Stimulated activated CD4-positive, alpha-beta T cell treated with anti-CD3 and anti-CD28 coated beads, Interleukin-4, amount 100 ng/mL, for 1 hour (primary cell): ENCODE measurements at regions not wholly inside any gene's neighbourhood (a gene's known extent, or its start where the extent isn't known, plus 50 kb on each side); places are given as distances from the start of the nearest gene placed in this dataset.

ENCODE experiments used
- DNase-seq: peaks from one replicate; pipeline ENCODE4 v3.0.0-alpha.2; 2020

DNA sequence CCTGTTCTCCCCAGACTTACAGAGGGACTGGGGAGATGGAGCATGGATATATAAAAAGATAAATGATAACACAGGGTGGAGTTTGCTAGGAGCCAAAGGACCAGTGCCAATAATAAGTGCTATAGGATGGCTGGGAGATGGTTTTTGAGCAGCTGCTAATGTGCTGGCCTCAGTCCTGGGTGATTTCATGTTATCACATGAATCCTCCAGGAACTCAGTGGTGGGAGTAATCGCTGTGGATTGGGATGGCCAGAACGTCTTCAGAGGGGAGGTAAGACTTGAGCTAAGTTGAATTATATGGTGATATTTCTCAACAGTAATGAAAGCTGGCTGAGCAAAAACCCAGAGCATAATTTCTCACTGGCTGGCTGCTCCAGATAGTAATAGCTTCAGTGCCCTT is 441.4 kb downstream of the SLC4A3 start:
- no peak for DNase-seq

DNA sequence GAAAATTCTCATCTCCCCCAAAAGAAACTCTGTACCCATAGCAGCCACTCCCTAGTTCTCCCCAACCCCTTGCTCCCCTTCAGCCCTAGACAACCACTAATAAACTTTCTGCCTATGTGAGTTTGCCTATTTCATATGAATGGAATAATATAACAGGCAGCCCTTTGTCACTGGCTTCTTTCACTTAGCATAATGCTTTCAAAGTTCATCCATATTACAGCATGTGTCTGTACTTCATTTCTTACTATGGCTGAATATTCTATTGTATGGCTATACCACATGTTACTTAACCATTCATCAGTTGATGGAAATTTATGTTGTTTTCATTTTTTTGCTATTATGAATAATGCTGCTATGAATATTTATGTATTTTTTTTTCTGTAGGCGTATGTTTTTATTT is 442.9 kb downstream of the SLC4A3 start:
- no peak for DNase-seq

DNA sequence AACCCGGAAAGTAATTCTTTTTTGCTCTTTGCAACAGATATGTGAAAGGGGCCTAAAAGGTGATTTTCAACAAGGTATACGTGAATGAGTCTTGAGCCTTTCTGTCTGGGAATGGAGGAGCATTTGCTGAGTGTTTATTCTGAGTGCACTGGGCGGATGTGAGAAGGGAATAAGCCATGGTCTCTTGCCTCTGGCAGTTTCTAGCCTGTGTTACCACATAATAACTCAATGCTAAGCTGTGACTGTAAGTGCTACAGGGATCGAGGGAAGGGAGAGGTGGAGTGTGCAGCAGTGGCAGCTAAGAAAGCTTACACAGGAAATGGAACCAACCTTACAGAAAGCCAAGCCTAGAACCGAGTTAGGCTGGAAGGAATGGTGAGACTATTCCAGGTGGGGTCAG is 444.3 kb downstream of the SLC4A3 start:
- no peak for DNase-seq

DNA sequence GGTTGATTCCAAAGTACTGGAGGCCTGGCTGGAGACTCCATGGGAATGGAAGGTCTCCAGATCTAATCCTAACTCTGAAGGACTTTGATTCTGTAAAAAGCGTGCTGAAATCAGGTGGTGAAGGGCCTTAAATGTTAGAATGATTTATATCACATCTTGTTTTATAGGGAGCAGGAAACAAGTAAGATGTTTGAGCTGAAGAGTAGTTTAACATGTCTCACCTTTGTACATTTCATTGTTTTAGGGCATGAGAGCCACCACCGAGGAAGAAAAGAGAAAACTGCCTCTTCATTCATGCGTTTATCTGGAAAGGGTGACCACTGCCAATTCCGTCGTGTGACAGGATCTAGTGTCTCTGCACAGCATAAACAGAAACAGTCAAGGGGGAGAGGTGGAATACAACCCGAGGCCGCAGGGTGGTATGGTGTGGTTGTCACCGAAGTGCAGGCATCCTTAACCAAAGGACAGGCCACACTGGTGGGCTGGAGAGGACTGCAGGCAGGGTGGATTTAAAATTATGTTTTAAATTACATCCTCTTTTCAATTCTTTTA is 445.3 kb downstream of the SLC4A3 start:
- DNase-seq, result no peak

DNA sequence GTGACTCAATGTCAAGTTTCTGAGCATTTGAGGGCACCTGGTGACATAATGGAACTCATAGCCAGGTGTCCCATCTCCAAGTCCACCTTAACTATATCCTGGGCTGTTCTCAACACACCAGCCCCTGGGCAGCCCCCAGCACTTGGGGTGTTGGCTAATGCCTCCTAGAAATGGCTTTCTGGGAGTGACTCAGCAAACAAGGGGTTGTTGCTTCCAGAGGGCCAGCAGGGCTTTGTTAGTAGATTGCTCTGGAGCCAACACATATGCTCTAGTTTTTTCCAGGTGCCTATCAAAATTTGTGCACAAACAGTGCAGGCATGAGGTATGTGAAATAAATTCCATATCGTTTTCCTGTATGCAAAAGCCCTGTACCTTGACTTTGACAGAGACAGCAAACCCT is 448.4 kb downstream of the SLC4A3 start:
- no peak for DNase-seq

DNA sequence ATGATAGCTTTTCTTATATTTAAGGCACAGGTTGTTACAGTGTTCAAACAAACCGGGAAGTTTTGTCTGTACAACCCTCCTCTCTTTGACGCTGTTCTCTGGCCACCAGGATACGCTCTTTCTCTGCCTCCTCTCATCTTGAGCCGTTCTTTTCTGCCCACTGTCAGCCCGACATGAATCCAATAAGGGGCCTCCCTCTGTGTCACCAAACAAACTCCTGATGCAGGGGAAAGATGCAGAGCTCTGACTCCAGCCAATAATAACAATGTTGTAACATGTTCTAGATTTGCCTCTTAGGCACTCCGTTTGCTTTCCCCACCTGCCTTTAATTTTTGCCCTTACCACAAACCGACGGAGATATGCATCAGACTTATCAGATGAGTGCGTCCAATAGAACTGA is 449.3 kb downstream of the SLC4A3 start:
- DNase-seq, result no peak

DNA sequence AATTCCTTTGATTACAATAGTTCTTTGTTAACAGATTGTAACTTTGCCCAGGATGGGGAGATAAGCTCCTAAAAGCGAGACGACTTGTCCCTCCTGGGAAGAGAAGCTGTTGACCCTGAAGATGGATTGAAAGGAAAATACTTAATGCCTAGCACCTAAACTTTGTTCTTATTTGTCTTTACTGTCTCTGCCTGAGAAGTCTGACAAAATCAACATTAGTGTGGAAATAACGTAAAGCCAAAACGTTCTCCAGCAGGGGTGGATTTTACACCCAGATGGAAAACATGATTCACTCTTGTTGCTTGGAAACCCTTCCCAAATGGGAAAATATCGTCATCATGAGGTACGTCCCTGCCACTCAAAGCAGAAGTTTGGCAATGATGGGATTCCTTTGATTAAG is 450.1 kb downstream of the SLC4A3 start:
- DNase-seq, result no peak

DNA sequence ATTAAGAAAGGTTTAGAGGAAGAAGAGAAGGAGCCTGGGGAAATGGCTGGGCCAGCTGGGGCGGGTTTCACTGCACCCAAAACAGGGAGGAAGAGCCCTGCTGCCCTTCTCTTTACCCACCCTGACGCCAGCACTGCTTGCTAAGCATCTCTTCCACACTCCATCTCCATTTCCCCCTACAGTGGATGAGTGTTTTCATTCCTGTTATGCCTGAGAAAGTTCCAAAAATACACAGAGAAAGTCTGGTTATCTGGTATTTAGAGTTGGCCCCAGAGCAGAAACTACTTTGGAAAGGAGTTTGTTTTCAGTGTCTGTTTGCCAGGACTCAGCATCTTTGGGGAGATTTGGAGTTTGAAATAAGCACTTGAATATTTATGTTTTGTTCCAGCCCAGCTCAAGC is 451.0 kb downstream of the SLC4A3 start:
- no peak for DNase-seq

DNA sequence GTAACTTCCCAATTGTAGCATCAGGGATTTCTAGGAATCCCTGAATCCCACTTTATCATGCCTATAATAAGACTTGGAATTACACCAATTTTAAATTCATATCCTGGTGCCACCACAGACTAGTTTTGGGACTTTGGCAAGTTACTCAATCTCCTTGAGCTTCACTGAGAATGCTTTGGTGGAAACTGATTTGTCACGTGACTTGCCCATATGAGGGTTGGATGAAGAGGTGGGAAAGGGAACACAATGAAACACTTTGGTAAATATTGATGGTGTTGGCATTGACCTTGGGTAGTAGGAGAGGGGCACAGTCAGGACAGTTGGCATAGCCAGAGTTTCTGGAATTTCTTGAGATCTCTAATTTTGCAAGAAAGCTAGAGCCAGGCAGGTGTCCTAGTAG is 452.2 kb downstream of the SLC4A3 start:
- DNase-seq, result no peak

DNA sequence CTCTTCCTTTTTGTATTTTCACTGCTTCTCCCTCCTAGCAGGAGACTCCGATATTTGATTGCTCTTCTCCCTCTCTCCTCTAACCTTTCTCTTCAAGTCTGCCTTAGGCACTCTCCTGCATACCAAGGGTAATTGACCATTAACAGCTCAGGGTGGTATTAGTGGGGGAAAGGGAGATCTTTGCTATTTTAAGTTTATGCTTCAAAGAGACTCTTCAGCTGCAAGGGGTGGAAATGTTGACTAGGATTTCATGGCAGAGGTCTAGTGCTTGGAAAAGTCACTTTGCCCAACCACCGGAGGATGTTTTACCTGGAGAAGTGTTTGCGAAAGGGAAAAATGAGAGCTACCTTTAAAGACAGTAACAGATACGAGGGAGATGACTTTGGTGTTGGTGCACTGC is 453.7 kb downstream of the SLC4A3 start:
- no peak for DNase-seq

DNA sequence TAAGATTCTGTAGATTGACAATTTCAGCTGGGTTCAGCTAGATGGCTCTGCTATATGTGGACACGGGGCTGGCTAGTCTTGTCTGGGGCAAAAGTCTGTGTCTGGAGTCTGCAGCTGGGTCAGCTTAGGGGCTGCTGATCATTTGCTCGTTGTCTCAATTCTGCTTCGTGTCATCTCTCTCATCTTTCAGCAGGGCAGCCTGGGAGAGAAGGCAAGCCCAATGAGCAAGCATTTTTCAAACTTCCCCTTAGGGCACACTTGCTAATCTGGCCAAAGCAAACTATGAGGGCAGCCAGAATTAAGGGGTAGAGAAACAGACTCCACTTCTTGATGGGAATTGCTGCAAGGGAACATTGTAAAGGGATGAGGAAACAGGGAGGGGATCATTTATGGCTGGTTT is 462.6 kb downstream of the SLC4A3 start:
- DNase-seq, result no peak

DNA sequence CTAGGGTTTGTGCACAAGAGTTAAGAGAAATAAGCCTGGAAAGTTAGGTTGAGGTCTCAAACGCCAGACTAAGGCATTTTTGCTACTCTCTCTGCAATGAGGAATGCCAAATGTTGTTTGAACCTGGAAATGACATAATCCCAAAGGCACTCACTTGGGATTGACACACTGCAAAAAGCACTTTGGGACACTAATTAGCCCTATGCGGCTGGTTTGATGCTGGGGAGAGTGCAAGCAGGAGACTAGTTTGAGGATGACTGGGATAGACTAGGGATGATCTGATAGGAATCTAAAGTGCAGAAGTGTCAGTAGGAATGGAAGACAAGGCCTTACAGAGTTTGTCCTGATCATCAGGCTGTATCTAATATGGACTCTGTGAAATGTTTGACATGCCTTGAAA is 469.0 kb downstream of the SLC4A3 start:
- DNase-seq, result no peak

DNA sequence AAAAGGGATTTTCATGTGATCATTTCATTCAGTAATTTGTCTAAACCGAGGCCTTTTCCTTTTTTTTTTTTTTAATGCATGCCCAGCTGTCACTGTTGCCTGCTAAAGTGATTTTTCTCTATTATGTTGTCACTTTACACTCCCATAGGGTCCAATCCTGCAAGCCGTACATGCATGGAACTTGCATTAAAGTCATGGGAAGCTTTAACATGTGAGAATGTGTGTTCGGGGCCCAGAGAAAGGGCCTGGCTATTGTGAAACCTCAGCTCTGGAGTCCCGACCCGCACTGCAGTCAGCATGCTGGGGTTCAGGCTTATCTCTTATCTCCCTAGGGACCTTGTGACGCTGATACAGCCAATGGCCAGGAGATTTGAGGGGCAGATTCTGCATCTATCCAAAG is 474.6 kb downstream of the SLC4A3 start:
- DNase-seq, result no peak

DNA sequence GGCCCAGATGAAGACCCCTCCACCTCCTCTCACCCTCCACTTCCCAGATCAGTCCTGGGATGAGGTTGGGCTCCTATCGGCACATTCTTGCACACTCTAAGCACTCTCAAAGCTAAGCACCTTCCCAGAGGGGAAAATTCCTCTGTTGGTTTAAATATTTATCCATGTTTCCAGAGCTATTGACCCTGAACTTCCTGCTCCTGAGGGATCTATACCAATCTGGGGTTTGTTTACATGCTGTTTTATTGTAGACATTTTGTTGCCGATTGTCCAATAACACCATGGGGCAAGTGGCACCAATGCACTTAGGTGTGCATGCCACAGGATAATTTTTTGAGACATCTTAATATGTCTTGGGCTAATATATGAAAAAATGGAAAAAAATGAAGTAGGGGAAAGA is 476.2 kb downstream of the SLC4A3 start:
- DNase-seq, result no peak

DNA sequence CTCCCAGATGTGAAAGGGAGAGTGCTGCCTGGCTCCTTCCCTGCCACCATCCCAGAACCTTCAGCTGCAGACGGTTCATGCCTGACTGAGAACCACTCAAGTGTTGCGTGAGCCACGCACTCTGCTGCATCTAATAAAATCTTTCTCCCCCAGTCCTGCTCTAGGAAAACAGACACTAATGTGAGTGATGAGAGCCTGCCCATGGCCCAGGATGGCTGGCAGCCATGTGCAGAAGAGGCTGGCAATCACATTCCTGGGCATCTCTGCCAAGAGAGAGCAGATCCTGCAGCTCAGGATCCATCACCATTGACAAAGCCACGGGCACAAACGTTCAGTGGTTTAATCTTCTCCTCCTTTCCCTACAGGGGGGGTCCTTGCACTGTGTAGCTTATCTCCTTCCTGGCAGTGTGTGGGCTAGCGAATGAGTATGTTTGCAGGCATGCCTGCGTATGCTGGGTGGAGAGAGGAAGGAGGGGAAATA is 477.5 kb downstream of the SLC4A3 start:
- no peak for DNase-seq

DNA sequence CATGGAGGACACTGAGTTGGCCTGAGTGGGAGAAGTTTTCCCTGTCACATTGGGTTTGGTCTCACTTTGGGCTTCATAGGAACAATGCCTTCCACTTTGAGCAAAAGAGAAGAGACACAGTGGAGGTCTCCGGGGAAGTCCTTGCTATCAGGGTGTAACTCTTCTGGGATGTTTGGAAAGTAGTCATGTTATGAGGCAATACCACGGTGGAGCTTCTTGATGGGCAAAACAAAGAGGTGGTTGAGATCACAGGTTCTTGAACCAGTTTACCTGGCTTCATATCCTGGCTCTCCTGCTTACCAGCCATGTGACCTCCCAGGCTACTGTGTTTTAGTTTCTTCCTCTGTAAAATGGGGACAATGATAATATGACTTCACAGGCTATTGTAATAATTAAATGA is 478.6 kb downstream of the SLC4A3 start:
- no peak for DNase-seq

DNA sequence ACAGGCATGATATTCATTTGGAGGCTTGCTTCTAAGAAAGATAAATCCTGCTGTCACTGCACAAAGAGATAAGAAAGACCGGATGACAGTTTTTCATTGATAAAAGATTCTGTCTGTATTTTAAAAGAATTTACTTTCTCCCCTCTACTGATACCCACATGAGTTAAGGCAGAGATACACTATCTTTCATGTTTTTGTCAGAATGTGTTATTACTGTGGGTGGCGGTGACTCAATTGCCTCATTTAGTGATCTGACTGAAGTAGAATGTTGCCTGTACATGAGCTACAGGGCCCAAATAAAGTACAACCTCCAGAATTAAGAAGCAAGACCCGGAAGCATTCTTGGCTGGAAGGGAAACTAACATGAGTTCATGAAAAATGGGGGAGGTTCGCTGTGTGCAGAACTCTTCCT is 480.0 kb downstream of the SLC4A3 start:
- DNase-seq, result no peak

DNA sequence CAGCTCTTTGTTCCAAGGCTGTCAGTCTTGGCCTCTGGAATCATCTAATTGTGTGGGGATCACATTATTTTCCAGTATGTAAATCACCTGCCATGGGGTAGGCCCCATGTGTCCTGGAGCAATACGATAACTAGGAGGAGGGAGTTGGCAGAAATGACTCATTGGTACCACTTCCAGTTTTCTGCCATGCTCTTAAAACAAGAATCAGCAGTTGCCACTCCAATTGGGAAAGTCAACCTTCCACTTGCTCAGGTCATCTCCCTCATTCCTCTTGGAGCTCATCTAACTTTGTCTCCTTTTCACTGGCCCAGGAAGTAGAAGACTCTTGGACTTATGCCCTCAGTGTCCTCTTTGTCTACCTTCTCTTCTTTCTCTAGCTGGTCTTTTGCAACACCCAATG is 487.0 kb downstream of the SLC4A3 start:
- DNase-seq, result no peak

DNA sequence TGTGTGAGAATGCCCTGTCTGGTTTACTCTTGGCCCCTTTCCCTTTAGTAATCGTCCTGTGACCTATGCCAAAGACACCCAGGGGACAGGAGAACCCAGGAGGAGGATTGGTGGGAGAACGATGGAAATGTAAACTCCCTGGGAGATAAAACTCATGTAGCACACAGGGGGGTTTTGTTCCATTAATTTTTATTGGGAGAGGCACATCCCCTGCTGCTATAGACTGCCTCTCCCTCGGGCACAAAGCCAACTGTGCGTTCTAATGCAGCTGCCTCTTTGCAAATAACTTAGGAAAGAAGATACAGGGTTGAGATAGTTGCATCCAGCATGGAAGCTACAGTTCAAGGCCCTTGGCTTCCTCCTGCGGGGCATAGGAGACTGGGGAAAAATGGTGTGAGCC is 489.6 kb downstream of the SLC4A3 start:
- no peak for DNase-seq

DNA sequence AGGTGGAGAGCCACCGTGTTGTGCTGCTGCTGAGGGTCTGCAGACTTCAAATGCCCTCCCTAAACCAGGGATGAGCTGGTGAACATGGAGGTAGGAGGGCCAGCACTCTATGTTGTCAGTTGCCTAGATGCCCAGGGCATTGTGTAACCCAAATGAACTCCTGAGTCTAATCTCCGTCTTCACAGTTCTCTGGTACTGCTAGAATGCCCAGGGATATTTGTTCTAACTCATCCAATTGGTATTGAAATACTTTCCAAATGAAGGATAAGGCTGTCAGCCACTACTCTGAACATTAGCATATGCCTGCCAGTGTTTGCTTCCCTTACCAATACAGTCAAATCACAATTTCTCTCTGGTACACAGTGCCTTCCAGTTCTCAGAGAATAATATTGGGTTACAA is 492.6 kb downstream of the SLC4A3 start:
- no peak for DNase-seq

DNA sequence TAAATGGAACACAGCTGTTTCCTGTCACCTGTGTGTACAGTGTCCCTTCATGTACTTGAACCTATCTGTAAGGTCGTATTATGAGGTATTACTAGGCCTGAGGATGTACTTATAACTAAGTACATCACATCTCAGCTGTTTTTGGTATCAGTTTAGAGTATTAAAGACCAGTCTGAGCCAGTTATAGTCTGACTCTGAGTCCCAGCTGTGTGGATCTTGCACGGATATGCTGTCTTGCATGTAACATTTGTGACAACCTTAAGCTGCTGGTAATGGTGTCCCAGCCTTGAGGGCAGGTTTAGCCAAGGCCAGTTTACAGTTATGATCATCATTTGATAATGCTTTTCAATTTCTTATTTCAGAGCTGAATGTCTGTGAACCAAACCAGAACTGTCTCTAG is 496.3 kb downstream of the SLC4A3 start:
- no peak for DNase-seq

DNA sequence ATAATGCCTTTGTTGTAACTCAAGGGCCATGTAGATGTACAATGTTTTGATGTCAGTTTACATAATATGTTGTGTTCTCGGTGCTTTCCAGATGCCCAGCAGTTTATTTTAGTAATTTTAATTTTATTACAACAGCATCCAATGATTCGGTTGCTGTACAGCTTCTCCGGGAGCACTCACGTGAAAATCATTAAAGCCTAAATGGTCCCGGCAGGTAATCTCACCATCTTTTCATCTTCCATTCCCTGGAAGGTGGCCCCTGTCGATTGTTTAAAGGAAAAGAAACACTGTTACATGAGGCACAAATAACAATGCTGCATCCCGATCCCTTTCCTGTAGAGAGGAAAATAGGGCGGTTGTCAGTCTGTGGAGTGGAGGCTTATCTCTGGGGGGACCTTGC is 498.1 kb downstream of the SLC4A3 start:
- no peak for DNase-seq

DNA sequence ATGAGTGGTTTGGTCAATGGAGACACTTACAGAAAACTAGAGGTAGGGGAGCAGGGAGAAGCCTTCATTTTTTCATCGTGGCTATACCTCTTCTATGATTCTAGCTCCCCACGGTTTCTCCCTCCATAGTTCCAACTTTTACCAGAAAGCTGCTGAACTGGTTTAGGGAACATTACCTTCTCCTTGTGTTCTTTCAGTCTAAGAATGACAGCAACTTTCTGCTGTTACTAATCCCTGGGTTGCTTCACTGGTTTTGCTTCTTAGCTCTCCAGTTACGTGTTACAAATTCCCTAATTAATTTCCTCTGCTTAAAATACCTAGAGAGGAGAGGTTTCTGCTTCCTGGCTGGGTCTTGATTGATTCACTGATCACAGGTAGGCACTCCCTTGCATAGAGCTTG is 499.9 kb downstream of the SLC4A3 start:
- DNase-seq, result no peak

DNA sequence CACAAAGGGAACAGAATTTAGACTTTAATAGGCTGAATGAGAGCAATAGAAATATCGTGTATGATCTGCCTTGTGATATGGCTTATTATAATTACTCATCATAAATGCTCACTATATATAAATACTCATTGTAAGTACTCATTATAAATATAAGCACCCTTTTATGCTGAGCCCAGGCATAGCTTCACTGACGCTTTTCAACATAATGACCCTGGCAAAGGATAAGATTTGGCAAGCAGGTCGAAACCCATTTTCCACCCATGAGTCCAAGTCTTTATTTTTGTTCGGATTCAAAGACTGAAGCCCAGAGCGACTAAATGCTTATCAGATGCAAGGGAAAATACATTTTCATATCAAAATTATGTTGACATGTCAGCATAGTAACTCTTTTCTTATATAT is 500.4 kb downstream of the SLC4A3 start:
- no peak for DNase-seq

DNA sequence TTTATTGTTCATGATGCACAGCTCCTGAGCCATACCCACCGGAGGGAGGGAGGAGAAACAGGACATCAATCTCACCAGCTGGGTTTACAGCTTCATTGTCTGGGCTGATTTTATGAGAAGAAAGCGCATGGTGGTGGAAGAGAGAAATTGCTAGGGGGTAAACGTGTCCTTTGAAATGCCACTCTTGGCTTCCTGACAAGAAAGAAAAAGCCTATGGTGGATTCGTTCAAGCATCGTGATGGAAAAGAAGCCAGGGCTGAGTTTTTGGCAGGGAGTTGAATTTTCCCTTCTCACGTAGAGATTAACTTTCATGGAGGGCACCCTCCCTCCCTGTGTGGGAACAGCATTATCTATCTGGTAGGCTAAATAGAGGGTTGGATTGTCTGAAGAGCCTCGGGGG is 502.0 kb downstream of the SLC4A3 start:
- no peak for DNase-seq
